GM21515 (cell line): ENCODE measurements at regions not wholly inside any gene's neighbourhood (a gene's known extent, or its start where the extent isn't known, plus 50 kb on each side); places are given as distances from the start of the nearest gene placed in this dataset.
A peak's percentile ranks its signal among the peaks of the same experiment; 100 is the strongest.
"Not testable (repeated sequence)": the region's sequence is repeated elsewhere in the genome, so short reads cannot be mapped to it uniquely, and the experiment has no call there.

ENCODE experiments used
- ATAC-seq: cut with Tn5 transposase; IDR thresholded peaks from one replicate; pipeline ENCODE4 v1.9.1; 2021; ENCODE audit not compliant: unreplicated experiment

DNA sequence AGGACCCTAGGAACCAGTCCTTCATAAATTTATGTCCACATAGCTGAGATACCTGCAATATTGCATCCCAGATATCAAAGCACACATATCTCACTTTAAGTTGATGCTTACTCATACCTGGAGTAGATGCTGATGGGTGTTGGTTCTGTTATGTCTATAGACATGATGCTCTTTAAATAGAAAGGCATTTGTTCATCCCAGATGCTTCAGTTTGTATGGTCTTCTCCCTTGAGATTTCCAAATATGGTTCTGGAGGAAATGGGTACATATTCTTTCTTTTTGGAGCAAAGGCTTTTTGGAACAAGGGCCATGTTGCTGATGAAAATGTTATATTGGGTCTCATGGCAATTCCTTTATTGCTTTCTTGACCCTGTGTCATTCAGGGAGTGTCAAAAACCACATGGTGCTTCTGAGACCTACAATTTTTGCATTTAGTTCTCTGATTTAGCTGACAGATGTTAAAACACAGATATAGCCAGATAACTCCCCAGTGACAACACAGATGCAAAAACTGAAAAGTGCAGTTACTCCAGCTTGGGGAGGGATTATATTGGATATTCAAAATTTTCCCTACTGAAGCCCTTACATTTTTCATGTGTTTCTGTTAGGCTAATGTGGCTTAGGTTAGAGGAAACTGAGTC lies 211.4 kb downstream of the KCNRG start:
- peak; percentile 36 for ATAC-seq

DNA sequence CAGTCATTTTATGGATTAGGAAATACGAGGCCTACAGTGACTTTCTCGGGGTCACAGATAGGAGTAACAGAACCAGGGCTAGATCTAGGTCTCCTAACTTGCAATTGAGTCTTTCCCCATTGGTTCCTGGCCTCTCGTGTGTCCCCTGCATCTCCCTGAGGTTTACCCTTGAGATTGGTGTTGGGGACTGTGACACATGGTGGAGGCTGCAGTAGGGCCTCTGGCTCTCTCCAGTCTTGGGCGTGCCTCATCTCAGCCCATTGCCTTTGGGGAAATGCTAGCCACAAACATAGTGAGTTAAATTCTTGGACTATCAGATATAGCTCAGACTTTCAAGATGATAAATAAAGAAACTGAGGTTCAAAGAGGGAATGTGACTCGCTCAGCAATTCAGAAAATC lies 212.1 kb downstream of the KCNRG start:
- ATAC-seq, result no peak

DNA sequence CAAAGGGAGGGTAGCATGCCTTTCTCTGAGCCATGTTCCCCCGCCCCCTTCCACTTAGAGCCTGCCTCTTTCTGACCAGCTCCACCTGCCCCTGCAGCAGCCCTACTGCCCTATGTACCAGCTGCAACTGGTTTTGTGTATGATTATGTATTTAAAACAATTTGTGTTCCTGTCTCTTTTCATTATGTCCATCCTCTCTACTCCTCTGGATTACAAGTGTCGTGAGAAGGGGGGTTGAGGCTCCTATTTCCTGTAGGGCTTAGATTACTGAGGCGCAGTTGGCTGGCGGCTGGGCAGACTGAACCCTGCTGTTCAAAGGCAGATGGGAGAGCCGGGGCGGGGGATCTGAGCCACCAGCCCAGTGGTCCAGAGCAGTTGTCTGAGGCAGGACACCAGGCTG lies 213.3 kb downstream of the KCNRG start:
- ATAC-seq, result no peak

DNA sequence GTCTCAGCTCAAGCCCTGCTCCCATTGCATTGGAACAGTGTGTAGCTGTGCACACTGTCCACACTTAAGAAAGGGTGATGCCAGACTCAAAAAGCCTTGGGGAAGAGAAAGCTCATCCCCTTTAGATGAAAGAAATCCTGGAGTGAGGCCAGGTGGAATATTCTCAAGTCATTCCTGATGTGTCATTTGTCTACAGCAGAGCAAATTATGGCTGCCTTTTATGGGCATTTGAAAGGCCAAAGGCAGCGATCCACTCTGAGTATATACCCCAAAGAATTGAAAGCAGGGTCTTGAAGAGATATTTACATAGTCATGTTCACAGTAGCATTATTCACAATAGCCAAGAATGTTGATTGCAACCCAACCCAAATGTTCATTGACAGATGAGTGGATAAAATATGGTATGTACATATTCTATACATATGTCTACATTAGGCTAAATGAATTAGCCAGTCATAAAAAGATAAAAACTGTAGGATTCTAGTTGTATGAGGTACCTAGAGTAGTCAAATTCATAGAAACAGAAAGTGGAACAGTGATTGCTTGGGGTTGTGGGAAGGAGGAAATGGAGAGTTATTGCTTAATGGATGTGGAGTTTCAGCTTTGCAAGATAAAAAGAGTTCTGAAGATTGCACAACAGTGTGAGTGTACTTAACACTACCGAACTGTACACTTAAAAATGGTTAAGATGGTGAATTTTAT lies 214.9 kb downstream of the KCNRG start:
- no peak for ATAC-seq

DNA sequence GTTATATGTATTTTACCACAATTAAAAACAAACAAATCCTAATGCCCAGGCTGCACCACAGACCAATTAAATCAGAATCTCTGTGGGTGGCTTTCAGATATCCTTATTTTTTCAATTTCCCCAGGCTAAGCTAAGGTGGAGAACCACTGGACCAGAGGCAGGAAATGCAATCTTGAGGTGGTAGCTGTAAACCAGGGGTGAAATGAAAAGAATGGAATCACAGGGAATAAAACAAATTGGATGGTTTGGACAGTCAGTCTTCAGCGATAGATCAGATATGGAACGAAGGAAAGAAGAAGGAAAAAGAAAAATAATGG lies 215.4 kb downstream of the KCNRG start:
- no peak for ATAC-seq

DNA sequence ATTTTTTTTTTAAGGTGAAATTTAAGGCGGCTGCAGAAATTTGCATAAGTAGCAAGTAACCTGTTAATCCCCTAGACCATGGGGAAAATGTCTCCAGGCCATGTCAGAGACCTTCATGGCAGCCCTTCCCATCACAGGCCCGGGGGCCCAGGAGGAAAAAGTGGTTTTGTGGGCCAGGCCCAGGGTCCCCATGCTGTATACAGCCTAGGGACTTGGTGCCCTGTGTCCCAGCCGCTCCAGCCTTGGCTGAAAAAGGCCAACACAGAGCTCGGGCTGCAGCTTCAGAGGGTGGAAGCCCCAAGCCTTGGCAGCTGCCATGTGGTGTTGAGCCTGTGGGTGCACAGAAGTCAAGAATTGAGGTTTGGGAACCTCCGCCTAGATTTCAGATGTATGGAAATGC lies 218.3 kb downstream of the KCNRG start:
- ATAC-seq, result not testable (repeated sequence)

DNA sequence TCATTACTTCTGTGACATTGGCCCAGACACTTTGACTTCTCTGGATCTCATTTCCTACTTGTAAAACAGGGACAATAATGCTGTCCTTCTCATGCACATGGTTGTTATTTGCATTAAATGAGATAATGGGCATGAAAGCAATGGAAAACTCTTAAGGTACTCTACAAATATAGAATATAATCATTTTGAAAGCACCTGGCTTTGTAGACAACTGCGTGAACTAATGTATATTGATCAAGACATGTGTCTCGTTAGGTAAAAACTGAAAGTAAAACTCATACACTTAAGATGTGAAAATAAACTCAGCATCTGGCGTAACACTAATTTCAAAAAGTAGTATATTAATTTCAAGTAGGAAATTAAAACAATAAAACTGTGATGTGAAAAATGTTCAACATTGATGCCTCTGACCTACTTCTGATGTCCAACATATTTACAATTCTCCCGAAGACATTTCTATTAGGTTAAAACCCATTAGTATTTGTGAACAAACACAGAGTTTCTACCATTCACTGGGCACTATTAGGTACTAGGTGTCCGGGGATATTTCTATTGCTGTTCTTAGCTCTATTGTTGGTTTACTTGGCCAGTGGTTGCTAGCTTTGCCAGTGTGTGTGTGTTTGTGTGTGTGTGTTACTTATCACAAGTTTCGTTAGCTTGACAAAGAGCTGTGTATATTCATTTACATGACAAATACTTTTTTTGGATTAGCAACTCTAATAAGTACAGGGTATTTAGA lies 220.5 kb downstream of the KCNRG start:
- ATAC-seq, result no peak

DNA sequence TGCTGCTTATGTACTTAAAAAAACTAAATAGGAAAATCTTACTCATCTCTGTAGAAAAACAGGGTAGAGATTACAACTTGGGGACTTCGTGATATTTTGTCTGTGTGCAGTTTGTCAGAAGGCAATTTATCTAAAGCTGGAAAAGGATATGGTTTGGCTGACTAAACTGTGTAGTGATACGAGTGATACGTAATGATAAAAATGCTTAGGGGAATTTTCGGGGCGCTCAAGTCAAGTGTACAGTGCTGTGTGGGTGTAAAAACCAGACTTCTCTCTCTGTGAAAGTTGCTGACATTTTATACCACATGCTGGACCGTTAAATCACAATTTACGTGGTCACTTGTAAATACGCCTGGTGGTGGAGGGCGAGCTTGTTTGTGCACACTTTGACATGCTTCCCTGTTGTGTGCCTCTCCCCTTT lies 221.7 kb downstream of the KCNRG start:
- peak; percentile 91 for ATAC-seq

DNA sequence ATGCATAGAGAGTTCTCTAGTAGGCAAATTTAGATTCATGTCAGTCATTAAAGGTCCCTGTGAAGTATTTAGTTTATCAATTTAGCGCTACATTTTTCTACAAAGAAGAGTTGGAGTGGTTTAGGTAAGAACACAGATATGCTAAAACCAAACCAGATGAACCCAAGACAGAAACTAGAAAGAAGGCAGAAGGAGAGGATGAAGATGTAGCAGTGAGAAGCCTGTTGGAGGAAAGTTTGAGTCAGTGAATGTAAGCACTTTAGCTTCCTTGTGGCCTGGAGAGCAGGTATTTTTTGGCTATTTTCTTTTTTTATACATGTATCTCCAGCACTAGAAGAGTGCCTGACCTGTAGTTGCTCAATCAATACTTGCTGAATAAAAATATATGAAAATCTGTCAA lies 223.7 kb downstream of the KCNRG start:
- ATAC-seq, result no peak

DNA sequence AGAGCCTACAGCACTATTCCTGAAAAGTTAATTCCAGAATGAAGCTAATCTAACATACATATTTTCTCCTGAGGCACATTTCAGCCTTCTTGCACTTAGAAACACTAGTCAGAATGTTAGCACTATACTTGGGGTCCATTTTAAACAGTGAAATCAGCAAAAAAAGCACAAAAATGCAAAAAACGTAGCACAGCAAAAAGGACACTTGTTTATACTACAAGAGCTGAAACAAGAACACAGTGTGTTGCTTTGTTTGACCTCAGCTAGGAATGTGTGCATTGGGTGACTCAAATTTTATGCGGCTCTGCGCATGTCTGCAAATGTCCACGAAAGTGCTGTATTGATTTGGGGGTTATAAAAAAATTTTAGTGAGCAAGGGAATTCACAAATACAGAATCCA lies 226.2 kb downstream of the KCNRG start:
- ATAC-seq, result no peak

DNA sequence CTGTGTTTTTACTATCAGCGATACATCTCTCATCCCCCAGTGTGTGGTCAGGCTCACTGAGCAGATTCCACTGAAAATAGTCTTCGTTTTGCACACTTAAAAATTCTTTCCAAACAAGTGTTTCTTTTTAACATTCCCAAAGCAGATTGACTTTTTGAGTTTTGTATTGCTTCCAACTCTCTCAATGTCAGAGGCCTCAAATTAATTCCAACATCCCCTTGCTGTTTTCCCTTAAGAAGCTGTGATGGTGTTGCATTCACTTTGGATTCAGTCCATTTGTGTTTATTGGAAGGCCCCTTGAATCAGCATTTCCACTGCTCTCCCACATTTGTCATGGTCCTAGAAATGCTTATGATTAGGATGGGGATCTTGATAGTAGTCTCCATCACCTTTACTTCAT lies 228.7 kb downstream of the KCNRG start:
- ATAC-seq, result no peak

DNA sequence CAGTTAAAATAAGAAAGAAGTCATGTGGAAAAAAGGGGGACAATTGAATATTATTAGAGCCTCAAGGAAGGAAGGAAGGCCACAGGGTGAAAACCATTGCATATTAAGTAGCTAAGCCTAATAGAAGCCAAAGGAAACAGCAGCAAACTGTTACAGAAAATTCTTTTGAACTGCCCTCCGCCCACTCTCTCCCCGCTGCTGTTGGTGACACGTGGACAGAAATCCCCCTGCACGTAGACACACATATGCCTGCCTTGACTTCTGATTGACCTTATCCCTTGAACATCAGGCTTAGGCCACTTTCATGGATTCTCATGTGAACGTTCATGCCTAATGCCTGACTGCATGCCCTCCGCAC lies 229.1 kb downstream of the KCNRG start:
- peak; percentile 17 for ATAC-seq

DNA sequence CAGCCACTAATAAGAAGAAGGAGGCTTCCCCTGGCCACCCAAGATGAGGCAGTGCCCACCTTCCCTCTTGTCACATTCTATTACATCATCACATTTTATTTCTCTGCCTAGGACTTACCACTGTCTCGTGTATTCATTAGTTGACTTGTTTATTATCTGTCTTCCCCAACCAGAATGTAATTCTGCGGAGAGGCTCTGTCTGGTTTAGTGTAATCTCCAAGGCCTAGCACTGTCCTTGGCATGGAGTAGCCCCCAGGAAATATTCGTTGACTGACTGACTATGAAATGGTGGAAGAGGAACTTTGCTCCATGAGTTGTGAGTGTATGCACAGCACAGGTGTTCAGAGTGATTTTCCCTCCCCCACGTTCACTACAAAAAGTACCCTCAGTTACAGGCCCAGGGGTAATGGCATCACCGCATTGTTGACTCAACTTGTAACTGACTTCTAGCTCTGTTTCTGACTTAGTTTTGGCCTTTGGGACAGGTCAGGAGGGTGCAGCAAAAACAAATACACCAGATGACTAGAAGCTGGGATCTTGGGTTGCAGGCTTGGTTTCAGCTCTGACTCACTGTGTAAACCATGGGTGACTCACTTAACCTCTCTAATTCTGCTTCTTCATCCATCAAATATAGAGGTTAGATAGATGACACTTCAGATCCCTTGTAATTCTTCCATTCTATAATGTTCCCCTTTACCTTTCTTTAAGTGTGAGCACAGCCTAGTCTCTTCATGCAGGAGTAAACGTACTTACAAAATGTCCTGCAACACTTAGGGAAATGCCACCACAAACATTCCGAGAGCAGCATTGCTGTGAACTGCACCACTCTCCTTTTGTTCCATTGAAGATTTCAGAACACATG lies 229.7 kb downstream of the KCNRG start:
- ATAC-seq, result peak; percentile 91

DNA sequence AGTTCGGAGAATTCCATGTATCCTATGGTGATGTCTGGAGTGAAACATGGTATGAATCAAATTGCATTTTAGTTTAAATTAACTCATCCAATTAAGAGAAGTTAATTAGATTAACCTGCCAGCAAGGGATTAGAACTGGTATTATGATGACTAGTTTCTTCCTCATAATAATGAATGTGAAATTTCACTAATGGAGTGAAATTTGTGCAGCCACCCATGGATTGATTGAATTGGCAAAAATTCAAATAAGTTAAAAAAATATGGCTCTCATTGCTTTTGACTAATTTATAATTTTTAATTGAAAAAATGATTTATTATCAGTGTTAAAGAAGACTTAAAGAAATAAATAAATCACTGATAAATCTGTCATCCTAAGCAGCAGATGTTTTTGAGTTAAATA lies 232.0 kb downstream of the KCNRG start:
- ATAC-seq, result no peak

DNA sequence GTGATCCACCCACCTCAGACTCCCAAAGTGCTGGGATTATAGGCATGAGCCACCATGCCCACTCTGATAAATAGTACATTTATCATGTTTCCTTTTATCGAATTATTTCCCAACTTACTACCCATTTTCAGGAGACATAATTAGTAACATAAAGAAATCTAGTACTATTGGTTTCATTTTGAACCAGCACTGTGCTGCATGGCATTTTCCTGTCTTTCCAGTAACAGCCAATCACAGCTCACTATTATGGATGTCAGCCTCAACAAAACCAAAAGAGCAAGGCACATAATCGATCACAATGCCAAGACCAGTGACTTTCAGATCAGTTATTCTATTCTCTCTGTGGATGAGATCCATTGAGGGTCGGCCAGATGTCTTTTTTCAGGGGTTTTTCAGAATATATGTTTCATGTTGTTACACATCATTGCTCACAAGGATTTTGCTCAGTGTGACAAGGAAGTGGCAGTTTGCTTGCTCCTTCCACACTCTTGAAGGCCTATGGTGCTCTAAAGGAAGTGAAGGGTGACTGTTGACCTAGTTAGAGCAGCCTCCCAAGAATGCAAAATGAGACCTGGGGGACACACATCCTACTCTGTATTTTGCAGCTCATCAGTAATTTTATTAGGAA lies 233.4 kb downstream of the KCNRG start:
- no peak for ATAC-seq

DNA sequence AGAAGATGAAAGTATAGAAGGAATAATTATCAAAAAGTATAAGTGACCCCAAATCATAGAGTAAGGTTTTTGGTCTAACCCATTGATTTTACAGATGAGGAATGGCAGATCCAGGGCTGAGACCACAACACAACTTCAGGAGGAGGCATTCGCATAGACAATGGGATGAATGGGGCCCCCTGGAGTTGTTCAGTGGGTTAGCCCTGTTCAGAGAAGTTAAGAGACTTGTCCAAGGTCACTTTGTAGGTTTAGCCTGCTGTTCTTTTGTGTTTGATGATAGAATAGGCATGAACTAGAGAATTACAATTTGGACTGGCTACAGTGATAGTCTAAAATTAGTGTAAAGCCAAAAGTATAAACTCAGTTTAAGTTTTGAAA lies 233.9 kb downstream of the KCNRG start:
- no peak for ATAC-seq

DNA sequence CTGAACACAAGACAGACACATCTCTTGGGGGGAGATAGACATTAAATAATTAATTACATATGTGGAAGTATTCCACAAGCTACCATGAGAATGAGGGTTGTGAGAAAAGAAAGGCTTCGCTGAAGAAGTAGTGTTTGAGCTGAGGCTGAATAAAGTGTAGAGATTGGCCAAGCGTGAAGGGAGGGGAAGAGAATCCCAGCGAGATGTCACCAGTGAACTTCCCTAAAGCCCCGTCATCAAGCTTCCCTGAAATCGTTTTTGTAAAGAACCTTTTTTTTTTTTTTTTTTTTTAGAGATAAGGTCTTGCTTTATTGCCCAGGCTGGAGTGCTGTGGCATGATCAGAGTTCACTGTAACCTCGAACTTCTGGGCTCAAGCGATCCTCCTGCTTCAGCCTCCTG lies 235.2 kb downstream of the KCNRG start:
- ATAC-seq, result no peak

DNA sequence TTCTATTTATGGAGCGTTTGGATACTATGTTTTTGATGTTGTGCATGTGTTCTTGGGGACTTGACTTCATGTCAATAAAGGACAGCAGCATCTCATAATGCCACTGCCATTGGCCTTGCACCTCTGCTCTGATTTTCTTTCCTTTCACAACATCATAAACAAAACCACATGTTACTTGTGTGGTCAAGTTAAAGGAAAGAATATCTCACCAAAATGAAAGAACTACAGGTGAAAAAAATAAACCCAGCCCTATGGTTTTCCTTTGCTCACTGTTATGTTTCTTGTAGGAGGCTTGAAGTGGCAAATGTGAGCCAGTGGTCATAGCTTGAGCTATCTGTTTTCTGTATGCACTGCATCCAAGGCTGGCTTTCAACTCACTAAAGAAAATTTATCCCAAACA lies 240.4 kb downstream of the KCNRG start:
- no peak for ATAC-seq

DNA sequence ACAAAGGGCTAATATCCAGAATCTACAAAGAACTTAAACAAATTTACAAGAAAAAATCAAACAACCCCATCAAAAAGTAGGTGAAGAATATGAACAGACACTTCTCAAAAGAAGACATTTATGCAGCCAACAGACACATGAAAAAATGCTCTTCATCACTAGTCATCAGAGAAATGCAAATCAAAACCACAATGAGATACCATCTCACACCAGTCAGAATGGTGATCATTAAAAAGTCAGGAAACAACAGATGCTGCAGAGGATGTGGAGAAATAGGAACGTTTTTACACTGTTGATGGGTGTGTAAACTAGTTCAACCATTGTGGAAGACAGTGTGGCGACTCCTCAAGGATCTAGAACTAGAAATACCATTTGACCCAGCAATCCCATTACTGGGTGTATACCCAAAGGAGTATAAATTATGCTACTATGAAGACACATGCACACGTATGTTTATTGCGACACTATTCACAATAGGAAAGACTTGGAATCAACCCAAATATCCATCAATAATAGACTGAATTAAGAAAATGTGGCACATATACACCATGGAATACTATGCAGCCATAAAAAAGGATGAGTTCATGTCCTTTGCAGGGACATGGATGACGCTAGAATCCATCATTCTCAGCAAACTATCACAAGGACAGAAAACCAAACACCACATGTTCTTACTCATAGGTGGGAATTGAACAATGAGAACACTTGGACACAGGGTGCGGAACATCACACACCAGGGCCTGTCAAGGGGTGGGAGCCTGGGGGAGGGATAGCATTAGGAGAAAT lies 241.5 kb downstream of the KCNRG start:
- not testable (repeated sequence) for ATAC-seq

DNA sequence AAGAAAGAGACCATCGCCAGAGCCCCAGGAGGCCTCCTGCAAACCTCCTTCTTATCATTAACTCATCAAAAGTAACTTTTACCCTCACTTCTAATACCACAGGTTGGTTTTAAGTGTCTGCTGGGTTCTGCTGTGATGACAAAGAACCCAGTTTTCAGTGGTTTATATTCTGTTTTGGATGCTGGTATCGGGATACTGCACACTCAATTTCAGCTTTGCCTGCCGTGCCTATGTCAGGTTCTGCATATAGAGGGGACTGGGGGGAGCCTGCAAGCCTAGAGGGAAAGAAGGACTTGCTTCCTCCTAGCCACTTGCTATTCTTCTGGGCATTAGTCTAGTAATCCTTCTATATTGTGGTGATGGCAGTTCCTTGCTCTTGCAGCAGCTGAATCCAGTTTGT lies 242.4 kb downstream of the KCNRG start:
- no peak for ATAC-seq
